OCI-LY3 (cell line): ENCODE measurements at regions not wholly inside any gene's neighbourhood (a gene's known extent, or its start where the extent isn't known, plus 50 kb on each side); places are given as distances from the start of the nearest gene placed in this dataset.

ENCODE experiments used
- EZH2phosphoT487 ChIP-seq: fragments of 200-600 bp; shearing (Covaris generic); IDR thresholded peaks from 2 replicates; pipeline ENCODE4 v1.6.1; 2018; ENCODE audit warnings: antibody characterized with exemption, mixed run types, low read depth
- TF ChIP-seq, protein P1 (sequence below): fragments of 200-600, 300-600 bp; sonication (generic); IDR thresholded peaks from 2 replicates; pipeline ENCODE4 v1.5.1; 2014; ENCODE audit warnings: antibody characterized with exemption, low read length, low read depth

- TF ChIP-seq, protein P1, sequence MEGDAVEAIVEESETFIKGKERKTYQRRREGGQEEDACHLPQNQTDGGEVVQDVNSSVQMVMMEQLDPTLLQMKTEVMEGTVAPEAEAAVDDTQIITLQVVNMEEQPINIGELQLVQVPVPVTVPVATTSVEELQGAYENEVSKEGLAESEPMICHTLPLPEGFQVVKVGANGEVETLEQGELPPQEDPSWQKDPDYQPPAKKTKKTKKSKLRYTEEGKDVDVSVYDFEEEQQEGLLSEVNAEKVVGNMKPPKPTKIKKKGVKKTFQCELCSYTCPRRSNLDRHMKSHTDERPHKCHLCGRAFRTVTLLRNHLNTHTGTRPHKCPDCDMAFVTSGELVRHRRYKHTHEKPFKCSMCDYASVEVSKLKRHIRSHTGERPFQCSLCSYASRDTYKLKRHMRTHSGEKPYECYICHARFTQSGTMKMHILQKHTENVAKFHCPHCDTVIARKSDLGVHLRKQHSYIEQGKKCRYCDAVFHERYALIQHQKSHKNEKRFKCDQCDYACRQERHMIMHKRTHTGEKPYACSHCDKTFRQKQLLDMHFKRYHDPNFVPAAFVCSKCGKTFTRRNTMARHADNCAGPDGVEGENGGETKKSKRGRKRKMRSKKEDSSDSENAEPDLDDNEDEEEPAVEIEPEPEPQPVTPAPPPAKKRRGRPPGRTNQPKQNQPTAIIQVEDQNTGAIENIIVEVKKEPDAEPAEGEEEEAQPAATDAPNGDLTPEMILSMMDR = no peak
- TF ChIP-seq EZH2phosphoT487 = no peak
These were observed 814.9 kb downstream of the LRFN5 start for GRCh38 chr14:42421377-42422078.
